PC-3 (cell line): ENCODE measurements at regions not wholly inside any gene's neighbourhood (a gene's known extent, or its start where the extent isn't known, plus 50 kb on each side); places are given as distances from the start of the nearest gene placed in this dataset.

Experiments
- ATAC-seq: fragments of 200-7000 bp; cut with Tn5 transposase; 2 replicates; pipeline ENCODE4 v1.9.1; 2020; ENCODE audit warnings: mild to moderate bottlenecking, moderate library complexity
- BruUV-seq: library from RNA; stranded (reverse); fragments of 400-500 nt; replicated peaks from 2 replicates; lab custom pipeline; 2021; lab: Mats Ljungman, UMichigan
- CTCF ChIA-PET: fragments of 300-600 bp; sonication (Branson Sonifier 250); formaldehyde crosslinking; loops from one replicate; lab custom pipeline; 2022; ENCODE audit warnings: antibody characterized with exemption; lab: Charles Lee
- POLR2A ChIA-PET: fragments of 300-600 bp; sonication (Branson Sonifier 250); formaldehyde crosslinking; loops from one replicate; lab custom pipeline; 2022; ENCODE audit warnings: antibody characterized with exemption; ENCODE audit not compliant: unreplicated experiment; lab: Charles Lee
- DNase-seq: peaks from one replicate; pipeline ENCODE4 v3.0.0-alpha.2; 2015
- H2AFZ ChIP-seq: fragments of 300-600 bp; sonication (generic); 2 replicates; pipeline ENCODE4 v1.6.0; 2016; ENCODE audit warnings: antibody characterized with exemption, low read length
- H3F3A ChIP-seq: fragments of 300-600 bp; sonication (generic); one replicate; pipeline ENCODE4 v1.6.0; 2017; ENCODE audit warnings: antibody characterized with exemption, low read length, control low read depth, mild to moderate bottlenecking; ENCODE audit not compliant: unreplicated experiment
- H3K27ac ChIP-seq: fragments of 300-600 bp; sonication (generic); 2 replicates; pipeline ENCODE4 v1.5.1; 2016; ENCODE audit warnings: mild to moderate bottlenecking, low read length
- H3K27me3 ChIP-seq: fragments of 300-600 bp; sonication (generic); 2 replicates; pipeline ENCODE4 v1.6.1; 2016; ENCODE audit warnings: low read length, mixed read lengths
- H3K36me3 ChIP-seq: fragments of 300-600 bp; sonication (generic); 2 replicates; pipeline ENCODE4 v1.6.1; 2016; ENCODE audit warnings: low read depth, mixed run types, low read length, mixed read lengths
- H3K4me1 ChIP-seq: fragments of 300-600 bp; sonication (generic); 2 replicates; pipeline ENCODE4 v1.5.1; 2016; ENCODE audit warnings: low read length; ENCODE audit not compliant: insufficient read depth
- H3K4me2 ChIP-seq: fragments of 300-600 bp; sonication (generic); 2 replicates; pipeline ENCODE4 v1.6.0; 2016; ENCODE audit warnings: low read length
- H3K4me3 ChIP-seq: fragments of 300-600 bp; sonication (generic); 2 replicates; pipeline ENCODE4 v1.5.1; 2016; ENCODE audit warnings: mild to moderate bottlenecking, low read length, mixed read lengths
- H3K79me2 ChIP-seq: fragments of 300-600 bp; sonication (generic); 2 replicates; pipeline ENCODE4 v1.6.1; 2017; ENCODE audit warnings: low read length, mixed read lengths
- H3K9ac ChIP-seq: fragments of 300-600 bp; sonication (generic); 2 replicates; pipeline ENCODE4 v1.6.0; 2016; ENCODE audit warnings: mild to moderate bottlenecking, low read length
- H3K9me2 ChIP-seq: fragments of 300-600 bp; sonication (generic); replicated peaks from 2 replicates; pipeline ENCODE4 v1.6.1; 2016; ENCODE audit warnings: mixed run types, low read length, mixed read lengths
- H3K9me3 ChIP-seq: fragments of 300-600 bp; sonication (generic); 2 replicates; pipeline ENCODE4 v1.6.1; 2016; ENCODE audit warnings: low read length, mixed read lengths
- H4K20me1 ChIP-seq: fragments of 300-600 bp; sonication (generic); 2 replicates; pipeline ENCODE4 v1.6.1; 2016; ENCODE audit warnings: low read length, mixed read lengths
- EZH2 ChIP-seq: fragments of 300-600 bp; sonication (generic); IDR thresholded peaks from one replicate; pipeline ENCODE4 v1.6.1; 2017; ENCODE audit warnings: antibody characterized with exemption, mild to moderate bottlenecking, low read length; ENCODE audit not compliant: unreplicated experiment
- EZH2phosphoT487 ChIP-seq: fragments of 300-600 bp; sonication (generic); IDR thresholded peaks from 2 replicates; pipeline ENCODE4 v1.6.1; 2018; ENCODE audit warnings: mild to moderate bottlenecking, antibody characterized with exemption, low read length, borderline replicate concordance
- intact Hi-C: fragments of 100-400 bp; cut with micrococcal nuclease; formaldehyde crosslinking; loops from 2 replicates; pipeline ENCODE4 v1.9.0; 2023
- TF ChIP-seq, protein P1 (sequence below): fragments of 300-600 bp; sonication (generic); conservative IDR thresholded peaks from 2 replicates; pipeline ENCODE4 v1.5.1; 2017; ENCODE audit warnings: antibody characterized with exemption, low read depth, mild to moderate bottlenecking, low read length

DNA sequence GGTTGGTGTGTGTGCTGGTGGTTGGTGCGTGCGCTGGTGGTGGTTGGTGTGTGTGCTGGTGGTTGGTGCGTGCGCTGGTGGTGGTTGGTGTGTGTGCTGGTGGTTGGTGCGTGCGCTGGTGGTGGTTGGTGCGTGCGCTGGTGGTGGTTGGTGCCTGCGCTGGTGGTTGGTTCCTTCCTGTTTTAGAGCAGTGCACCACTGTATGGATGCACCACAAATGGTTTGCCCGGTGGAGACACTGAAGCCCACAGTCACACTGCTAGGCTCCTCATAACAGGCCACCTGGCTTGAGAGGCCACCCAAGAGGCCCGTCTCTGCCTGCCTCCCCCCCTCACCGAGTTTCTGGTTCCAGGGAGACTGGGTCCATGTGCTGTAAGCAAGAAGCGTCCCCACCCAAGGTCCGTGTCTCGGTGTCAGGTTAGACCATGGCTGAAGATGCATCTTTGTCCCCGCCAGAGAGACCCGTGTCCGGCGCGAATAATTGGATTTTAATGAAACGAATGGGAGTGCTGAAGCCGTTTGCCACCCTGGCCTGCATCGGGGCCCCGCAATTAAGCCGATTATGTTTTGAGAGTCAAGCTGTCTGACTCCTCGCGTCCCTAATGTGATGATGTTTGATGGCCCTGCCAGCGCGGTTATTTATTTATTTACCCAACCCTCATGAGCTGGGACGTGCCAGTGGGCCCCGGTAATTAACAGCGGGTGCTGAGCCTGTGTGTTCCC is 161.3 kb upstream of the GSE1 start:
- no peak overlapping the region for H3K4me3 ChIP-seq
- no peak overlapping the region for H3K9ac ChIP-seq
- POLR2A ChIA-PET: no interaction called here
- H2AFZ ChIP-seq: no peak overlapping the region
- CTCF ChIA-PET: no interaction called here
- no peaks in the 10 kb centered on the region for H3F3A ChIP-seq
- H3K9me2 ChIP-seq: no peaks in the 10 kb centered on the region
- DNase-seq: no peak
- H3K36me3 ChIP-seq: no peaks in the 10 kb centered on the region
- no peaks in the 10 kb centered on the region for H3K4me1 ChIP-seq
- no peak overlapping the region for H3K4me2 ChIP-seq
- no peak overlapping the region for H3K27ac ChIP-seq
- intact Hi-C loops: no loop called here
- ATAC-seq: no peak
- H3K27me3 ChIP-seq: no peaks in the 10 kb centered on the region
- H4K20me1 ChIP-seq: no peaks in the 10 kb centered on the region
- BruUV-seq: no TSS peak
- H3K79me2 ChIP-seq: no peaks in the 10 kb centered on the region
- TF ChIP-seq EZH2 (no peak), EZH2phosphoT487 (no peak)
- TF ChIP-seq, protein P1, sequence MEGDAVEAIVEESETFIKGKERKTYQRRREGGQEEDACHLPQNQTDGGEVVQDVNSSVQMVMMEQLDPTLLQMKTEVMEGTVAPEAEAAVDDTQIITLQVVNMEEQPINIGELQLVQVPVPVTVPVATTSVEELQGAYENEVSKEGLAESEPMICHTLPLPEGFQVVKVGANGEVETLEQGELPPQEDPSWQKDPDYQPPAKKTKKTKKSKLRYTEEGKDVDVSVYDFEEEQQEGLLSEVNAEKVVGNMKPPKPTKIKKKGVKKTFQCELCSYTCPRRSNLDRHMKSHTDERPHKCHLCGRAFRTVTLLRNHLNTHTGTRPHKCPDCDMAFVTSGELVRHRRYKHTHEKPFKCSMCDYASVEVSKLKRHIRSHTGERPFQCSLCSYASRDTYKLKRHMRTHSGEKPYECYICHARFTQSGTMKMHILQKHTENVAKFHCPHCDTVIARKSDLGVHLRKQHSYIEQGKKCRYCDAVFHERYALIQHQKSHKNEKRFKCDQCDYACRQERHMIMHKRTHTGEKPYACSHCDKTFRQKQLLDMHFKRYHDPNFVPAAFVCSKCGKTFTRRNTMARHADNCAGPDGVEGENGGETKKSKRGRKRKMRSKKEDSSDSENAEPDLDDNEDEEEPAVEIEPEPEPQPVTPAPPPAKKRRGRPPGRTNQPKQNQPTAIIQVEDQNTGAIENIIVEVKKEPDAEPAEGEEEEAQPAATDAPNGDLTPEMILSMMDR: no peak
- no peaks in the 10 kb centered on the region for H3K9me3 ChIP-seq

DNA sequence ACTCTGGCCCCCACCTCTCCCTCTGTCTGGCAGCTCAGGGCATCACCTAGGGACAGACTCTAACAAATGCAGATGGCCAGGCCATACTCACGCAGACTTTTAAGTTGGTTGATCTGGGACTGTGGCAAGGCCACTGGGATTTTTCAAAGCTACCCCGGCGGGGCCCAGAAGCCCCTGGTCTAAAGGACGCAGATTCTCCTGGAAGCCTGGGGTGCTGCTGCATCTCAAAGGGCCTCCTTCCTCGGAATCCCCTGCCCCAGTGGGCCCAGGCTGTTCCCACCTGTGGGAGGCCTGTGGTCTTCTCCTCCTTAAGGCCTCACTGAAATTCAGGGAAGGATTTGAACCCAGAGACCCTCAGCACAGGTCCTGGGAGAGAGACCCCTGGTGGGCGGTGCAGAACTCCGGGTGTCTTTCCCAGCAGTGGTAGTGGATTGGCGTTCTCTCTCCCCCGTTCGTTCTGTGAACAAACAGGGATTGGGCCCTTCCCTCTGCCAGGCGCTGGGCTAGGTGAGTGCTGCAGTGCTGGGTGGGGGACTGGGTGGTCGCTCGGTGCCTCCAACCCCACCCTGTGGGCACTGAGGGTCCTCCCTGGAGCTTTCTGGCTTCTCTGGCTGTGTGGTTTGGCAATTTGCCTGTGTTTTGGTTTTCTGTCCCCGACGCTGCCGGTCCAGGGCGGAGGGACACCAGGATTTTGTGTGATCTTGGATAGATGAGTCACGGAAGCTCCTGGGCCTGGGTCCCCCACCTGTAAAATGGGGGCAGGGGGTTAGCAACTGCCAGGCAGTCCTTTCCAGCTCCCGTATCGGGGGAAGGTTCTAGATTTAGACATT is 160.5 kb upstream of the GSE1 start:
- BruUV-seq: no TSS peak
- Histone ChIP-seq H3K79me2 (no peaks in the 10 kb centered on the region), H3K4me1 (no peaks in the 10 kb centered on the region), H3F3A (no peaks in the 10 kb centered on the region), H3K27ac (no peak overlapping the region), H3K9me2 (no peaks in the 10 kb centered on the region), H3K4me3 (no peak overlapping the region), H2AFZ (no peak overlapping the region), H3K9me3 (no peaks in the 10 kb centered on the region), H3K4me2 (no peak overlapping the region), H4K20me1 (no peaks in the 10 kb centered on the region), H3K9ac (no peak overlapping the region), H3K27me3 (no peaks in the 10 kb centered on the region), H3K36me3 (no peaks in the 10 kb centered on the region)
- DNase-seq (no peak), ATAC-seq (no peak)
- intact Hi-C loops: no loop called here
- ChIA-PET CTCF (no interaction called here), POLR2A (no interaction called here)
- TF ChIP-seq EZH2 (no peak), EZH2phosphoT487 (no peak)
- TF ChIP-seq, protein P1: no peak

DNA sequence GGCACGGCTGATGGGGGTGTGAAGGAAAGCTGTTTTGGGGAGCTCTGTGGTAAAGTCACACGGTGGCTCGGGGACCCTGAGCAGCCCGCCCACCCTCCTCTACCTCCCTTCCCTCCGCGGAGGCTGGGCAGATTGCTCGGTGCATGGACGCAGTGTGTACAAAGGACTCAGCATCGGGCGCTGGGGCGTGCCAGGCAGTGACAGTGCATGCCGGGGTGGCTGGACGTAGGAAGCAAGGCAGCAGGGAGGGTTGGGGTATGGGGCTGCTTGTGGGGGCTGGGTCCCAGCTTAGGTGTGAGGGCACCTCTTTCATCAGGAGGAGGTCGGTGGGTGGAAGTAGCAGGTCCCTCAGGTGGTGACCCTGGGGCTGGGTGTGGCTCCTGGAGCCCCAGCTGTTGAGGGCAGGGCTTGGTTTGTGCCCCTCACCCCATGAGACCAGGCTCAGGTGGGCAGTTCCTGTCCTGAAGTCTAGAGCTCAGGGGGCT is 159.9 kb upstream of the GSE1 start:
- H3K36me3 ChIP-seq: no peaks in the 10 kb centered on the region
- H3K9me3 ChIP-seq: no peaks in the 10 kb centered on the region
- no TSS peak for BruUV-seq
- ChIA-PET CTCF (no interaction called here), POLR2A (no interaction called here)
- no peak overlapping the region for H3K9ac ChIP-seq
- no peak overlapping the region for H3K4me3 ChIP-seq
- intact Hi-C loops: no loop called here
- no peaks in the 10 kb centered on the region for H4K20me1 ChIP-seq
- TF ChIP-seq EZH2 (no peak), EZH2phosphoT487 (no peak)
- TF ChIP-seq, protein P1: no peak
- no peaks in the 10 kb centered on the region for H3K9me2 ChIP-seq
- no peak overlapping the region for H3K27ac ChIP-seq
- H3K79me2 ChIP-seq: no peaks in the 10 kb centered on the region
- H3K4me2 ChIP-seq: no peak overlapping the region
- H3K4me1 ChIP-seq: no peaks in the 10 kb centered on the region
- no peaks in the 10 kb centered on the region for H3F3A ChIP-seq
- no peaks in the 10 kb centered on the region for H3K27me3 ChIP-seq
- DNase-seq: no peak
- ATAC-seq: no peak
- H2AFZ ChIP-seq: no peak overlapping the region
